Transverse colon (tissue), 4 donors: ENCODE measurements at regions not wholly inside any gene's neighbourhood (a gene's known extent, or its start where the extent isn't known, plus 50 kb on each side); places are given as distances from the start of the nearest gene placed in this dataset.

ENCODE experiments used
- DNase-seq: peaks from one replicate; pipeline ENCODE4 v3.0.0-alpha.2; 2019
- H3K27ac ChIP-seq, 4 donors: fragments of 200-600 bp; sonication (generic); 2 replicates each; pipeline ENCODE4 v1.5.1; 2016 to 2018; ENCODE audit warnings: inconsistent platforms in 4 of 4
- H3K27me3 ChIP-seq: fragments of 200-600 bp; sonication (generic); 2 replicates; pipeline ENCODE4 v1.5.1; 2017; ENCODE audit warnings: inconsistent platforms
- H3K36me3 ChIP-seq, 4 donors: fragments of 200-600 bp; sonication (generic); 2 replicates each; pipeline ENCODE4 v1.5.1; 2017 to 2019; ENCODE audit warnings: inconsistent platforms in 4 of 4
- H3K4me1 ChIP-seq, 4 donors: fragments of 200-600 bp; sonication (generic); 2 replicates each; pipeline ENCODE4 v1.5.1; 2017 to 2020; ENCODE audit warnings: inconsistent platforms in 4 of 4
- H3K4me3 ChIP-seq, 4 donors: fragments of 200-600 bp; sonication (generic); 1 replicate in 1 of 4; 2 replicates in 3 of 4; pipeline versions ENCODE4 v1.5.1 to v1.6.1; 2017 to 2019; ENCODE audit warnings: inconsistent platforms in 4 of 4
- H3K9me3 ChIP-seq, 2 donors: fragments of 200-600 bp; sonication (generic); 2 replicates each; pipeline ENCODE4 v1.5.1; 2017 to 2019; ENCODE audit warnings: inconsistent platforms in 2 of 2
- EP300 ChIP-seq: sonication (generic); formaldehyde crosslinking; IDR thresholded peaks from one replicate; pipeline ENCODE4 v1.6.1; 2017; ENCODE audit warnings: antibody characterized with exemption, low read depth
- POLR2A ChIP-seq: fragments of 450-650 bp; IDR thresholded peaks from one replicate; pipeline ENCODE4 v1.6.1; 2016; ENCODE audit warnings: antibody characterized with exemption, mild to moderate bottlenecking, moderate library complexity
- POLR2AphosphoS5 ChIP-seq, 3 donors: sonication (generic); formaldehyde crosslinking; IDR thresholded peaks; one replicate each; pipeline ENCODE4 v1.6.1; 2016; ENCODE audit warnings: antibody characterized with exemption in 3 of 3
- WGBS, 2 donors: methylation state at CpG; one replicate each; pipeline ENCODE4 v1.1.5; 2018; ENCODE audit warnings: low coverage in 1 of 2; 5-methylcytosine and 5-hydroxymethylcytosine counted together
- in situ Hi-C, 4 donors: fragments of 200-750 bp; cut with MboI; loops; one replicate each; pipeline versions ENCODE4 v1.15.0 to v1.15.1; 2017; ENCODE audit warnings: low sequenced_read_pairs in 3 of 4, low pct_ligation_motif_present in 1 of 4, low pct_unique_long_range_greater_than_20kb in 1 of 4
- intact Hi-C: fragments of 100-400 bp; cut with DNase I; formaldehyde crosslinking; loops from one replicate; pipeline ENCODE4 v1.15.1; 2023; ENCODE audit warnings: low total_unique reads
- TF ChIP-seq, protein P1 (sequence below), 5 experiments: fragments of 200-600 bp in 3 of 5; fragments of 450-650 bp in 2 of 5; sonication (generic) in 3 of 5; IDR thresholded peaks; 1 replicate in 2 of 5; 2 replicates in 3 of 5; pipeline ENCODE4 v1.5.1; 2016 to 2017; ENCODE audit warnings: antibody characterized with exemption in 5 of 5, inconsistent platforms in 3 of 5, mild to moderate bottlenecking in 2 of 5, moderate library complexity in 1 of 5

- H3K4me3 ChIP-seq, result no peak overlapping the region
- TF ChIP-seq POLR2AphosphoS5 (IDR thresholded peaks at IDR 0.05) (no peak), POLR2A (no peak)
- TF ChIP-seq, protein P1, sequence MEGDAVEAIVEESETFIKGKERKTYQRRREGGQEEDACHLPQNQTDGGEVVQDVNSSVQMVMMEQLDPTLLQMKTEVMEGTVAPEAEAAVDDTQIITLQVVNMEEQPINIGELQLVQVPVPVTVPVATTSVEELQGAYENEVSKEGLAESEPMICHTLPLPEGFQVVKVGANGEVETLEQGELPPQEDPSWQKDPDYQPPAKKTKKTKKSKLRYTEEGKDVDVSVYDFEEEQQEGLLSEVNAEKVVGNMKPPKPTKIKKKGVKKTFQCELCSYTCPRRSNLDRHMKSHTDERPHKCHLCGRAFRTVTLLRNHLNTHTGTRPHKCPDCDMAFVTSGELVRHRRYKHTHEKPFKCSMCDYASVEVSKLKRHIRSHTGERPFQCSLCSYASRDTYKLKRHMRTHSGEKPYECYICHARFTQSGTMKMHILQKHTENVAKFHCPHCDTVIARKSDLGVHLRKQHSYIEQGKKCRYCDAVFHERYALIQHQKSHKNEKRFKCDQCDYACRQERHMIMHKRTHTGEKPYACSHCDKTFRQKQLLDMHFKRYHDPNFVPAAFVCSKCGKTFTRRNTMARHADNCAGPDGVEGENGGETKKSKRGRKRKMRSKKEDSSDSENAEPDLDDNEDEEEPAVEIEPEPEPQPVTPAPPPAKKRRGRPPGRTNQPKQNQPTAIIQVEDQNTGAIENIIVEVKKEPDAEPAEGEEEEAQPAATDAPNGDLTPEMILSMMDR (IDR thresholded peaks at IDR 0.05), result no peak
- intact Hi-C loops, result no loop called here
- 77 to 88% methylated on average over 2 of the region's 2 CpGs for WGBS, 2 donors
- H3K27me3 ChIP-seq, result no peaks in the 10 kb centered on the region
- no peaks in the 10 kb centered on the region for H3K36me3 ChIP-seq
- H3K27ac ChIP-seq, result no peak overlapping the region
- in situ Hi-C loops, result no loop called here
- H3K9me3 ChIP-seq, result no peaks in the 10 kb centered on the region
- H3K4me1 ChIP-seq, result no peaks in the 10 kb centered on the region
- DNase-seq, result no peak
Observed at GRCh38 chr1:98101364-98101763, 180.5 kb upstream of the DPYD start.

DNA sequence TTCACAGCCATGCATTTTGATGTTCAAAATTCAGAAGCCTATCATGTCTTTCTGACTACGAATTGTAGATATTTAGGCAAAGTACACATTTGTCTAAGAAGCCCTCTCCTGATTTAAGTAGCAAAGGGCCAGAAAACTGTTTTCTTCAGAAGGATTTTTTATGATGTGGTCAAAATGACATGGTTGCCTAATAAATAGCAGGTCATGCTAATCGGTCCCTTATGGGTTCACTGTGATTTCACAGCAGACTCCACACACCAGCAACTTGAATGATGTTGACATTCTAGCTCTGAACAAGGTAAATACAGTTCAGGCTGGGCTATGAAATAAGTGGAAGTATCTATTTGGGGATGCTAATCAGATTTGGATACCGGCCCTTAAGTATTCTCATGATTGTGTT lies 178.7 kb upstream of the DPYD start:
- H3K9me3 ChIP-seq, result no peaks in the 10 kb centered on the region
- in situ Hi-C loops, result loop anchor here in 1 of 4 donors (25.0 kb wide), 1 partner anchor 363 kb away; no protein-coding TSS in a partner anchor
- intact Hi-C loops, result no loop called here
- 63 to 65% methylated on average over 3 of the region's 3 CpGs for WGBS, 2 donors
- no peak overlapping the region for H3K27ac ChIP-seq
- no peaks in the 10 kb centered on the region for H3K4me1 ChIP-seq
- DNase-seq, result no peak
- H3K36me3 ChIP-seq, result no peaks in the 10 kb centered on the region
- TF ChIP-seq EP300, result no peak
- TF ChIP-seq POLR2AphosphoS5 (IDR thresholded peaks at IDR 0.05), result no peak
- no peak for TF ChIP-seq POLR2A
- TF ChIP-seq, protein P1 (IDR thresholded peaks at IDR 0.05), result no peak
- H3K27me3 ChIP-seq, result no peaks in the 10 kb centered on the region
- H3K4me3 ChIP-seq, result no peak overlapping the region

GRCh38 chr1:98098473-98098872 lies 177.6 kb upstream of the DPYD start:
- intact Hi-C loops, result no loop called here
- no peaks in the 10 kb centered on the region for H3K4me1 ChIP-seq
- no peak overlapping the region for H3K27ac ChIP-seq
- no peaks in the 10 kb centered on the region for H3K36me3 ChIP-seq
- no peaks in the 10 kb centered on the region for H3K27me3 ChIP-seq
- H3K9me3 ChIP-seq, result no peaks in the 10 kb centered on the region
- DNase-seq, result no peak
- in situ Hi-C loops, result loop anchor here in 1 of 4 donors (25.0 kb wide), 1 partner anchor 364 kb away; no protein-coding TSS in a partner anchor
- no peak overlapping the region for H3K4me3 ChIP-seq
- TF ChIP-seq EP300 (no peak), POLR2A (no peak), POLR2AphosphoS5 (IDR thresholded peaks at IDR 0.05) (no peak)
- TF ChIP-seq, protein P1 (IDR thresholded peaks at IDR 0.05), result no peak

DNA sequence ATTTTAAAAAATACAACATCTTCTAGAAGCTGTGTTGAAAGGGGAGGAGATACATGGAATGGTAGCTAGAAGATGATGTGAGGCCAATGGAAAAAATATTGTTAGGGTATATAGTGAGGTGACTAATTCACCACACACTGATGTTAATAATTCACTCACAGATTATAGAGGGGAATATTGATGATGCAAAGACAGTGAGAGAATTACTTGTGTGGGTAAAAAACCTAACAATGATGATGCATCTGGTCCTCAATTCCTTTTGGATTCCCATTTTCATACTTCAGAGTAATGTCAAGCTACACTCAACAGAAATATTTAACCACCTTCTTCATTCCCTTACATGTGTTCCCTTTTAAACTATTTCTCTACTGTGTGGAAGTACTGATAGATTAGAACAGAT lies 169.5 kb upstream of the DPYD start:
- no peak overlapping the region for H3K27ac ChIP-seq
- H3K9me3 ChIP-seq, result no peaks in the 10 kb centered on the region
- TF ChIP-seq POLR2A (no peak), EP300 (no peak), POLR2AphosphoS5 (IDR thresholded peaks at IDR 0.05) (no peak)
- TF ChIP-seq, protein P1 (IDR thresholded peaks at IDR 0.05), result no peak
- H3K36me3 ChIP-seq, result no peaks in the 10 kb centered on the region
- intact Hi-C loops, result no loop called here
- no peak for DNase-seq
- H3K4me1 ChIP-seq, result no peaks in the 10 kb centered on the region
- H3K27me3 ChIP-seq, result no peaks in the 10 kb centered on the region
- no peak overlapping the region for H3K4me3 ChIP-seq
- in situ Hi-C loops, result loop anchor here in 1 of 4 donors (25.0 kb wide), 1 partner anchor 372 kb away; no protein-coding TSS in a partner anchor
